ENCODE measurements at regions not wholly inside any gene's neighbourhood (a gene's known extent, or its start where the extent isn't known, plus 50 kb on each side); places are given as distances from the start of the nearest gene placed in this dataset.
A peak's percentile ranks its signal among the peaks of the same experiment; 100 is the strongest.
"Not testable (repeated sequence)": the region's sequence is repeated elsewhere in the genome, so short reads cannot be mapped to it uniquely, and the experiment has no call there.

DNA sequence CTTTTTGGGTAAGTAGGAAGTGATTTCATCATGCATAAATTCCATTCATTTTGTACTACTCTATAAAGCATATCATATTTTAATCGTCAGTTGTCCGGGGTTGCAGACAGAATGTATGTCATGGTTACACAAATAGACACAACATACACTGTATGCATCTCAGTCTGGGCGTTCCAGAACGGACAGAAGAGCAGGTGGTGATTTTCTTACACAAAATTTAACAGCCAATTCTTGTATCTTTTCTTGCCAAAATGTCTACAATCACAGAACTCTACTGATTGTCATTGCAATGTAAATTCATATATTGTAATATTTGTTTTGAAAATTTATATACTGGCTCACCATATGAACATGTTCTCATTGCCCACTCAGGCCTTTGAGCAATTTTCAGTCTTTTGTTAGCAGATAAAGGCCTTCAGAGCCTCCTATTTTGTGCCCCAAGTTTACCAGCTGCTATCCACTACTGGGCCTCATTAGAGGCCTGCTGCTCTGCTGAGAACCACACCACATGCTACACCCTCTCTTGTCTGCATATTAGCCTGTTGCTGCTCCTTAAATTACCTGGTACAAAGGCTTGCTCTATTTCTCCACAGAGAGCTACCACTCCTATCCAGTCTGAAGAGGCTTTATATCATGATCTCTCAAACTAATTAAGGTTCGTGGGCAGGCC lies 61.5 kb downstream of the PRDM13 start:
- DNase-seq: no peak

DNA sequence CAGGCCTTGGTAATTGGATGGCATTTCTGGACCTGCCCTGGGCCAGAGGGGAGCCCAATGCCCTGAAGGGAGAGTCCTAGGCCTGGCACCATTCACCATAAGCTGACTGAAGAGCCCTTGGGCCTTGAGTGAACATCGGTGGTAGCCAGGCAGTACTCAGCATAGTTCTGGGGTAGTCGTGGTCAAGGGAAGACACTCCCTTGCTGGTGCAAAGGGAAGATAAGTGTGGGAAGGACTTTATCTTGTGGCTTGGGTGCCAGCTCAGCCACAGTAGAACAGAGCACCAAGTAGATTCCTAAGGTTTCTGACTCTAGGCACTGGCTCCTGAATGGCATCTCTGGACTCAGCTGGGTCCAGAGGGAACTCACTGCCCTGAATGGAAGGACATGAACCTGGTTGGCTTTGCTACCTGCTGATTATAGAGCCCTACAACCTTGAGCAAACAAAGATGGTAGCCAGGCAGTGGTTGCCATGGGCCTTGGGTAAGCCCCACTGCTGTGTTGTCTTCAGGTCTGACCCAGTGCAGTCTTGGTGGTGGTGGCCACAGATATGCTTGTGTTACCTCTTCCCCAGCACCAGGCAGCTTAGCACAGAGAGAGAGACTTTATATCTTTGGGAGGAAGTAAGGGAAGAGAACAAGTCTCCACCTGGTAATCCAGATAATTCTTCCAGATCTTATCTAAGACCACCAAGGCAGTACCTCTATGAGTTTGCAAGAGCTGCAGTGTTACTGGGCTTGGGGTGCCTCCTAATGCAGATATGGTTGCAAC lies 83.5 kb downstream of the PRDM13 start:
- DNase-seq: no peak

DNA sequence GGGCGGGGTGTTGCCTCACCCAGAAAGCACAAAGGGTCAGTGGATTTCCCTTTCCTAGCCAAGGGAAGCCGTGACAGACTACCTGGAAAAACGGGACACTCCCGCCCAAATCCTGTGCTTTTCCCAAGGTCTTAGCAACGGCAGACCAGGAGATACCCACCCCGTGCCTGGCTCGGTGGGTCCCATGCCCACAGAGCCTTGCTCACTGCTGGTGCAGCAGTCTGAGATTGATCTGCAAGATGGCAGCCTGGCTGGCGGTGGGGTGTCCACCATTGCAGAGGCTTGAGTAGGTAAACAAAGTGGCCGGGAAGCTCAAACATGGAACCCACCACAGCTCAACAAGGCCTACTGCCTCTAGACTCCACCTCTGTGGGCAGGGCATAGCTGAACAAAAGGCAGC lies 95.7 kb downstream of the PRDM13 start:
- not testable (repeated sequence) for DNase-seq

DNA sequence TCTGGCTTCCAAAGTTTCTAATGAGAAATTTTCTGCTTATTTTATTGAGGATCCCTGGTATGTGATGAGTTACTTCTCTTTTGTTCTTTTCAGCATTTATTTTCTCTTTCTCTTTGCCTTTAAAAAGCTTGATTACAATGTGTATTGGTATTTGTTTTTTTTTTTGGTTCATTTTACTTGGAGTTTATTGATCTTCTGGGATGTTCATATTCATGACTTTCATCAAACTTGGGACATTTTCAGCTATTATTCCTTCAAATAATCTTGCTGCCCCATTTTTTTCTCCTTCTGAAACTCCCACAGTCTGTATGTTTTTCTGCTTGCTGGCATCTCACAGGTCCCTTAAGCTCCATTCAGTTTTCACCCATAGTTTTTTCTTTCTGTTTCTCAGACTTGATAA lies 102.4 kb downstream of the PRDM13 start:
- no peak for DNase-seq

DNA sequence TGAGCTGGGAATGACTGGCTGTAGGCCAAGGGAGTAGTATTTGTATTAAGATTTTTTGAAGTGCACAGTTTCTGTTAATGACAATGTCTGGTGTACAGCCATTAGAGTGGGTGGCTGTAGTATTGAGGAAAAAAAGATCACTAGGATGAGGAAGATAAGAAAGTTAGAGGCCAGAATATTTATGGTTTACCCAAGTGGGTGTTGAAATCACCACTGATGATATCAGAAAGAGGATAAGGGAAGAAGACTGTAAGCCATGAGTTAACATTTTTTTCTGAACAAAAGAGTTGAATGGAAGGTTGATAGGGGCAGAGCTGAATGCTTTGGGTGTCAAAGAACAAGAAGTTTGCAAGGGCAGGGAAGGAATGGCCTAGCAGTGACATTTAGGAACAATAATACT lies 104.7 kb downstream of the PRDM13 start:
- no peak for DNase-seq

DNA sequence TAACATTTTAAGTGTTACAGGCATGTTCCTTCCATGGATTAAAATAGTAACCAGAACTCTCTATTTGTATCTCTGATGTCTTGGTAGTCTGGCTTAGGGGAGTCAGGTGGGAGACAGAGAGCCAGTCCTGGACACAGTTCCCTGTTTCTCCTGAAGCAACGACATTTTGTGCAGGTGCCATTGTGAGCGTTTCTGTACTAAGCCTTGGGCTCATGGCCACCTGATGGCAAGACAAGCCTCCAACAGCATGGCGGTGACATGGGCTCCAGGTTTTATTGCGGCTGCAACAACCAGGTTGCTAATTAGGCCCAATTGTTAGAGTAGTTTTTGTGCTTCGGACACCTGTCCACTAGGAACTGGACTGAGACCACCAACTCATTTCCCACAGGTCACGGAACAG lies 105.3 kb downstream of the PRDM13 start:
- no peak for DNase-seq

DNA sequence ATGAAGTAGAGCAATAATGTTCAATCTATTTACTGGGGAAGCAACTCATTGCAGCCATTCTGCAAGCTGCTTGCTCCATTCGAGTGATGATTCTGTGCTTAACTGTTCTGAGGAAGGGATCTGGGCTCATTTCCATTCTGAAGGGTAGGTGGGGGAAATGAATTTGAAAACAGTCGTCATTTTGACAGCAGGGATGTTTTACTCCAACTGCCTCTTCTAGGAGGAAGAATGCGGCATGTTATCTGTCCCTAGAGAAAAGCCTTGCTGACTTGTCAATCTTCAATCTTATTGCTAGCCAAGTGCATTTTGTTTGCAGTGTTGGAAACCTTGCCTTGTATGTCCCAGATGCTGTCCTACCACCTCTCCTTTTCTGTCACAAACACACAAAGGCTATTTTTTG lies 105.9 kb downstream of the PRDM13 start:
- DNase-seq: no peak

DNA sequence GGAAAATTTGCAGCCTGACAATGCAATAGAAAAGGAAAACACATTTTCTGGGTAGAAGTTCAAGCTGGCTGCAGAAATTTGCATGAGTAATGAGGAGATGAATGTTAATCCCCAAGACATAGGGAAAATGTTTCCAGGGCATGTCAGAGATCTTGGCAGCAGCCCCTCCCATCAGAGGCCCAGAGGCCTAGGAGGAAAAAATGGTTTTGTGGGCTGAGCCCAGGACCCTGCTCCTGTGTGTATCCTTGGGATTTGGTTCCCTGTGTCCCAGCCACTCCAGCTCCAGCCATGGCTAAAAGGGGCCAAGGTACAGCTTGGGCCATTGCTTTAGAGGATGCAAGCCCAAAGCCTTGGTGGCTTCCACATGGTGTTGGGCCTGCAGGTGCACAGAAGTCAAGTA lies 115.4 kb downstream of the PRDM13 start:
- DNase-seq: not testable (repeated sequence)

DNA sequence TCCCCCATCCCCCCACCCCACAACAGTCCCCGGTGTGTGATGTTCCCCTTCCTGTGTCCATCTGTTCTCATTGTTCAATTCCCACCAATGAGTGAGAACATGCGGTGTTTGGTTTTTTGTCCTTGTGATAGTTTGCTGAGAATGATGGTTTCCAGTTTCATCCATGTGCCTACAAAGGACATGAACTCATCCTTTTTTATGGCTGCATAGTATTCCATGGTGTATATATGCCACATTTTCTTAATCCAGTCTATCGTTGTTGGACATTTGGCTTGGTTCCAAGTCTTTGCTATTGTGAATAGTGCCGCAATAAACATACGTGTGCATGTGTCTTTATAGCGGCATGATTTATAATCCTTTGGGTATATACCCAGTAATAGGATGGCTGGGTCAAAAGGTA lies 123.6 kb downstream of the PRDM13 start:
- not testable (repeated sequence) for DNase-seq

DNA sequence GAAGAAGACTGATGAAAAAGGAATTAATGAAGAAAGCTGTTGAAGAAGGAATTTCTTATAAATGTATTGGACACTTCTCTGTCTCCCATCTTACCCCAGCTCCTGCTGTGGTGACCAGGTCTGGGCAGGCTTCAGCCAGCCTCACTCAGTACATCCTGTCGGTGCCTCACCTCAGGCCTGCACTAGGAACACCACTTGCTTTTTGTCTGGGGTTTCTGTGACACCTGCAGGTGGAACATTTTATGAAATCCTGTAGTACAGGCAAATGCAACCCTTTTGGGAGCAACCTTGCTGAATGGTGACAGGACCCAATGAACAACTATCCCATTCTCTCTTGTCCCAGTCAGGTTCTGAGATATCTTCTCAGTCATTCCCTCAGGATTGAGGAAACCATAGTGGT lies 129.7 kb downstream of the PRDM13 start:
- DNase-seq: no peak

DNA sequence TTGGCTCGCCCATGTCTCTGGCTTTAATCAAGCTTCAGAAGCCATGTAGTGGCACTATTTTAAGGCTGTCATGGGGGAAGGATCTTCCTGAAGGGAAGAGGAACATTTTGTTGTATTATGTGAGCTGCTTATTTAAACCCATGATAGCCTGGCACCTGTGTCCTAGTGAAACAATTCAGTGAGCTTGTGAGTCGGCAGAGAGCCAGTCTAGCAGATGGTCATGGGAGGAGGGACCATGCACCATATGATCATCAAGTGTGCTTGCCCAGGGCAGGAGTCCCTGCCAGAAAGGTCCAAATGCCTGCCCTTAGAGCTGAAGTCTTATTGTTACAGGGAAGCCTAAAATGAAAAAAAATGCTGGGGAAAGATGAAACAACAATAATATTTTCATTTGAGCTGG lies 132.9 kb downstream of the PRDM13 start:
- DNase-seq: no peak

DNA sequence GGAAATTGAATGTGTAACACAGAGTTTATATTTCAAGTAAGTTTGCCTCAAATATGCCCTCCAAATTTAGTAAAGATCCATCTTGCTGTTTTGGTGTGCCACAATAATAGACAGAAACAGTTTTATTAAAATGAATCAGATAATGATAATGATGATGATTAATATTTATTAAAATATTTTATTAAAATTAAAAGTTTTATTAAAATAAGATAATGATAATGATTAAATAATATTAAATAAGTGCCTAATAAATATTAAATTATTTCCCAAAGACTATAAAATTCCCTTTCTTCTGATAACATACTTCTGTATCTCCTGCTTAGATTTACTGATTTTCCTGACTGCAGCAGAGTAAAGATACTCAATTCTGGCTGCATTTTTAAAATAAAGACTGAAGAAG lies 134.5 kb downstream of the PRDM13 start:
- DNase-seq: no peak

DNA sequence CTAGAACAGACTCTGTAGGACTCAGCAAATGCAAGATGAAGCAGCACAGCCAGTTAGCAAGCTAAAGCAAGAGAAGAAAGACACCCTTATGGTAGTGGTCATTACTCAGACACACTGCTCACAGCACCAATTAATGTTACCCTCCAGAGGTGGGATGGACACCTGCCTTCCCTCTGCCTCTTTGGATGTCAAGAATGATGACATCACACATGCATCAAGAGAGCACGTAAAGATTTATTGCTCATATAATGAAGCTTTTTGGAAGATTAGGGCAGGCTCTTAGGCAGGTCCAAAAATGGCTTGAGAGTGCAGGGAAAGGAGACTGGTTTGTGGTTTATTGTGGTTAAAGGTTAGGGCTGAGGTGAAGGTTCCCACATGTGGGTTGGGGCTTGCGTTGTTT lies 137.0 kb downstream of the PRDM13 start:
- DNase-seq: no peak

DNA sequence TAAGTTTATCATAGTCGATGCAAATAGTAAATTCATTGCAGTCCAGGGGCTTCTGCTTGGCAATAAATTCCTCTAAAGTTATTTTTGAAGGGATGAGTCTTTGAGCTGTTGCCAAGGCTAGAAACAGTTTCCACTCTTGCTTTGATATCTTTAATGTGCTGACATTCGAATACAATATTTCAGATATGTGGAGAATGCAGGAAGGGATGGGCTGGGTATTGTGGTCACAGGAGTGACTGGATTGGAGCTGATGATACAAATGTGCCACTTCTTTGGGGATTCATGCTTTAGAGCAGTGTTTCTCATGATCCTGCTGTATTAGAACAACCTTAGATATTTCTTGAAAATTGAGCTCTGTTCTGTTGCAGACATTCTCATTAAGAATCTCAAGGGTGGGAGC lies 139.0 kb downstream of the PRDM13 start:
- no peak for DNase-seq

DNA sequence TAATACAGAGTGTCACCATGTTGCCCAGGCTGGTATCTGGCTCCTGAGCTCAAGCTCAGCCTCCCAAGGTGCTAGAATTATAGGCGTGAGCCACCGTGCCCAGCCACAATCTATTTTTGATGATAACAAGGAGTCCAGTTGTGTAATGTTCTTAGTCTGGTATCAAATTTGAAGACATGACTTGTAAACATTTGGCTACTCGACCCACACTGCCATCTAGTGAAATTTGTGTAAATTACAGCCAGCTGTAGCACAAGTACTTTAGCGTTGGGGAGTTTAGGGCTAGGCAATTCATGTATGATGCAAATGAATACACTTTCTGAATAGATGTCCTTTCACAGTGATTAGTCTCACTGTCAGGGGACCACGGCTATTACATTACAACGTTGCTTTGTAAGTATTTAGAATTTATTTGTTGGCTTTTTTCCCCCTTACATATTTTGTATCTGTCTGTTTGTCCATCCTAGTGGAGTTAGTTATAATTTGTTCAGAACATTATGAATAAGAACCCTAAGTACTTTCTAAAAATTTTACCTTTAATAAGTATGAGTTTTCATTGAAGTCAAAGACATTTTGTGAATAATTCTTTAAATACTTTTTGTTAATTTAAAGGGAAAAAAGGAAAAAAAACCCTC lies 139.7 kb downstream of the PRDM13 start:
- DNase-seq: peak; percentile 31

DNA sequence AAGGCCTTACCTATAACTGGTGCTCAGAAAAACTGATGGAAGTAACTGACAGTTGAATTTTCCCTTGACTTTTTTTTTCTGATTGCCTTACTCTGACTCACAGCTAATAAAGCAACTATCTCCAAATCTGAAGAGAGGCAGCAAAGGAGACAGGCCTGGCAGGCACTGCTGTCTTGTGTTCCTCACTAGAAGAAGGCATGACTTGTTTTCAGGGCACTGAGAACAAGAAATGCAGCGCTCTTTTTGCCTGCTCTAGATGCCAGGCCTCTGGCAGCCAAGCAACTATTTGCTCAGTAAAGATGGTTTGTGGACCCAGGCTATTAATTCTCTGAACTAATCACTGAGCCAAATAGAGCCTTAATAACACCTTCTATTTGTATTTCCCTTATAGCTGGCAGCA lies 155.1 kb downstream of the PRDM13 start:
- no peak for DNase-seq

DNA sequence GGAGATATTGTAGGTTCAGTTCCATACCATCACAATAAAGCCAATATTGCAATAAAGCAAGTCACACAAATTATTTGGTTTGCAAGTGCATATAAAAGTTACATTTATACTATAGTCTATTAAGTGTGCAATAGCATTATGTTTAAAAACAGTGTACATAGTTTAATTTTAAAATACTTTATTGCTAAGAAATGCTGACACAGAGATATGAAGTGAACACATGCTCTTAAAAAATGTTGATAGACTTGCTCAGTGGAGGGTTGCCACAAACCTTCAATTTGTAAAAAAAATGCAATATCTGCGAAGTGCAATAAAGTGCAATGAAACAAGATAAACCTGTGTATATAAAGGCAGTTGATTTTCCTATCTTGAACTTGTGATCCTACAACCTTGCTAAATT lies 161.5 kb downstream of the PRDM13 start:
- no peak for DNase-seq

DNA sequence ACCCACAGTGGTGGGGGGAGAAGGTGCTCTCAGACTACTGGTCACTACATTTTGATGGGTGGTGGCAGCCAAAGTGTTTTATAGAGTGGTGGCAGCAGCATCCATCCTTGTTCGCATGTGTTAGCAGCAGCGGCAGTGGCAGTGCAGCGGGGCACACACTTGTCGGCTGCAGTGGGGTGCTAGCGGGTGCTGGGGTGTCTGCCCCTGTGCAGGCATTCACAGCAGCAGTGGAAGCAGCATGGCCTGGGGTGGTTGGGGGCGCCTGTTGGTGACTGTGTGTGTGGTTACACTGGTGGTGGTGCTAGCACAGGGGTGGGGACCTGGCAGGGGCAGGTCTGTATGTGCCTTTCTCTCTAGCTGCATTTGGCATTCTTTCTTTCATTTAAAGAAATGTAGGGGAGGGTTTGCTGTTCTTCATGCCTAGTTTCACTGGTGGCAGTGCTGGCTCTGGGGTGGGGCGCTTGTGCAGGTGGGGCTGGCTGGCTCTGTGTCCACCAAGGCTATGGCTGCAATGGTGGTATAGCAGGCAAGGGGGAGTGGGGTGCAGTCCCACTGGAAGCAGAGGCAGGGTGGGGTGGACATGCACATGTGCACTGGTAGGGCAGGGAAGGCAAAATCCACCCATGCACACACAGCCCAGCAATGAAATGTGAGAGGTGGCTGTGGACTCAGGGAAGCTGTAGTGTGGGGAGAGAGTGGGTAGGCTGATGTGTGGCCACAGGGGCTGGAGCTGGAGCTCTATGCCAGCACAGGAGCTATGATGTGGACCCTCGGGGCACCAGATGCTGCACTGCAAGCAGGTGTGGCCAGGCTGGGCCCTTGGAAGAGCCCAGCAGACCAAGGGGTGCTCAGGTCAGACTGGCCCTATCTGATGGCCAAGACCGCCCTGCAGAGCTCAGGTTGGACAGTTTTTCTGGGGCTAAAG lies 173.3 kb downstream of the PRDM13 start:
- no peak for DNase-seq

DNA sequence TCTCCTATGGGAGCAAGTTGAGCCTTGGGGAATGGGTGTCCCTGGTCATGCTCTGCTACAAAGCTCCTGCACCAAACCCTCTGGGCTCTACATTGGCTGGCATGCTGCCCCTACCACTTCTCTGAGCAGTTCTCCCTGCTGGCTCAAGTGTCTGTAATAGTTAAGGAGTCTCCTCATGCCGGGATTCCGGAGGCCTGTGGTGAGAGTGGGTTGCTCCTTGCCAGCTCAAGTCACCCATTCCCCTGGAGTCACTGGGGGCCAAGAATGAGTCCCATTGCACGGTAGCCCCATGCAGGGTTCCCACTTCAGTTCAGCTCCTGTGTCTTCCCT lies 173.9 kb downstream of the PRDM13 start:
- DNase-seq: no peak

DNA sequence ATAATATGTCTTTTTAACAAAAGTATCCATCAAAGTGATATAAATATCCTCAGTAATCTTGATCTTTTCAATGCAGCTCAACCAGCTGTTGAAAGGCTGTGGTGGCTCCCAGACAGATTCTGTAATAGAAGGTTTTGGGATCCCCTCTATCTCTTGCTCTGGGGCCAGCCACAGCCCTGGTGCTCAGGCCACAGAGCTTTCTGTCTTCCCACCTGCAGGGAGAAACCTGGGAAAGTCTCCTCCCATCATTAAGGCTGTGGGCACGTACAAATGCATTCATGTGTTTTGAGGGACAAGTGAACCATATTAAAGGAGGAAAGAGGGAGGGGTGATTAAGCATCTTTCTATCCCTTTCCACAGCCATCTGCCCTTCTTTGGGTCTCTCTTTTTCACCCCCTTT lies 183.1 kb downstream of the PRDM13 start:
- DNase-seq: no peak

DNA sequence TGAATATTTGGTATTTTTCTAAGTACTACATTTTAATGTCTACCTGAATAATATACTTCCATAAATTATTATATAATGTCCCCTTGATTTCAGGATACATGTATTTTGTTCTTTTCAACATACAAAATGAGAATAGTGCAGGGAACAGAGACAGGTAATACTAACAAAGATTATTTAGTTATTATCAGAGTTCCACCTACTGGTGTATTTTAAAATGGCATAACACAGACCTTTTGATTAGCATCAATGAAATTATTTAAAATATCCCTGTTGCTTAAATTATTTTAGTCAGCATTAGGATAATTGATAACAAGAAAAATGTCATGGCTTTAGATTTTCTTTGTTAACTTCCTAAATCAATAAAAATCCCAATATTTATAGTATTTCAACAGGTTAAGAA lies 184.0 kb downstream of the PRDM13 start:
- no peak for DNase-seq

DNA sequence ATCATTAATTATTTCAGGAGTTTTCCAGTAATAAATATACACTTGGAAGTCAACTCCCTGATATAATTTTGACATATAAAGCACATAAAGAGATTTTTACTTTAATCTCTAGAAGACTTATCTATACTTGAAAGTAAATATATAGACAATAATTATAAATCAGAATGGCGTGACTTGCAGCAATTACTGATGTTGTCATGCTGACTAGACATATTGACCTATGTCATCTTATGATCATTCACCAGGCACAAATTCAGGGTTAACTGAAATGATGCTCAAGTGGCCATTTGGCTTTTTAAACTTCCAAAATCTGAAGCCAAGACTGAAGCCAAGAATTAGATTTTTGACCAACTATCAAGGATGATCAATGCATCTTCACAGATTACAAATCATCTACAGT lies 192.2 kb downstream of the MCHR2 start:
- no peak for DNase-seq

DNA sequence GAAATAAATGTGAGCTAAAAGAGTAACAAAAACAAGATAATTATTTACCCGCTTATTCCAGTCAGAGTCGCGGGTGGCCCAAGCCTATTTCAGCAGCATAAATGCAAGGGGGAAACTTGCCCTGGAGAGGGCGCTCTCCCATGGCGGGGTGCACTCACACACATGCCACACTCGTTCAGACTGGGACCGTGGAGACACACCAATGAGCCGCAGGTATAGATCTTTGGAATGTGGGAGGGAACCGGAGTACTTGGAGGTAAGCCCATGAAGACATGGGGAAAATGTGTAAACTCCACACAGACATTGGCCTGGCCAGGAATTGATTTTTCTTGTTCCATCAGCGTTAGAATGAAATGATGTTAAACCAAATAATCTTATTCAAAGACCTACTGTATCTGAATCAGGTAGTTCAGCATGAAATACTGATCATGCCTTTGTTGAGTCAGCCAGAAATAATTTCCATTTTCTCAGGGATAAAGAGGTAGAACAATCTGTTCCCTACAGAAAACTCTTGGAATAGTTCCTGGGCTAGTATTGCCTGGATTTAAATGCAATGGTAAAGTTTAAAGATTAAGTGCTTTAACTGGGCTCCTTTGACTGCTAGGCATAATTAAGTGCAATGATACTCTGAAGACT lies 191.5 kb downstream of the MCHR2 start:
- no peak for DNase-seq

All from activated naive CD4-positive, alpha-beta T cell treated with anti-CD3 and anti-CD28 coated beads, Interleukin-2, amount 50 U/mL, for 16 hours (primary cell).